H1 (cell line): ENCODE measurements at regions not wholly inside any gene's neighbourhood (a gene's known extent, or its start where the extent isn't known, plus 50 kb on each side); places are given as distances from the start of the nearest gene placed in this dataset.

Experiments used
- CTCF ChIA-PET: fragments of 300-600 bp; sonication (Branson Sonifier 250); formaldehyde crosslinking; loops from one replicate; lab custom pipeline; 2021; ENCODE audit not compliant: partially characterized antibody; lab: Charles Lee
- POLR2A ChIA-PET: fragments of 300-600 bp; sonication (Branson Sonifier 250); formaldehyde crosslinking; loops from one replicate; lab custom pipeline; 2021; ENCODE audit warnings: inconsistent platforms; ENCODE audit not compliant: partially characterized antibody; lab: Charles Lee
- DNase-seq, 2 experiments: peaks; one replicate each; pipeline versions ENCODE4 v3.0.0 to v3.0.0-alpha.2; 2010 to 2022; ENCODE audit warnings: low spot score in 2 of 2, low read depth in 1 of 2, mixed read lengths in 1 of 2
- FAIRE-seq: peaks from 2 replicates; lab custom pipeline; 2011; peaks lifted over from hg19 to GRCh38; lab: Jason Lieb, UNC
- H2AFZ ChIP-seq: 2 replicates; pipeline ENCODE4 v1.8.1; 2012; ENCODE audit warnings: low read length, inconsistent platforms
- H2AK5ac ChIP-seq: 2 replicates; pipeline ENCODE4 v1.6.1; 2013; ENCODE audit warnings: low read depth, low read length
- H2BK120ac ChIP-seq: replicated peaks from 2 replicates; pipeline ENCODE3; 2013; ENCODE audit warnings: low read depth, low read length, inconsistent platforms
- H2BK12ac ChIP-seq: 2 replicates; pipeline ENCODE4 v1.6.1; 2013; ENCODE audit warnings: low read depth, low read length
- H2BK15ac ChIP-seq: 2 replicates; pipeline ENCODE4 v1.6.1; 2013; ENCODE audit warnings: low read length
- H2BK20ac ChIP-seq: 2 replicates; pipeline ENCODE4 v1.6.1; 2013; ENCODE audit warnings: low read length
- H2BK5ac ChIP-seq: 2 replicates; pipeline ENCODE4 v1.6.1; 2013; ENCODE audit warnings: low read depth, low read length
- H3K14ac ChIP-seq: 2 replicates; pipeline ENCODE4 v1.6.1; 2013; ENCODE audit warnings: inconsistent platforms; ENCODE audit not compliant: insufficient read length
- H3K18ac ChIP-seq: 2 replicates; pipeline ENCODE4 v1.6.1; 2013; ENCODE audit warnings: low read length; ENCODE audit errors: extremely low read depth
- H3K23ac ChIP-seq: 2 replicates; pipeline ENCODE4 v1.6.1; 2013; ENCODE audit warnings: inconsistent platforms; ENCODE audit not compliant: insufficient read length
- H3K23me2 ChIP-seq: 2 replicates; pipeline ENCODE4 v1.6.1; 2013; ENCODE audit warnings: low read depth, low read length
- H3K27ac ChIP-seq: 2 replicates; pipeline ENCODE4 v1.6.1; 2011; ENCODE audit warnings: low read depth, low read length, inconsistent platforms
- H3K27me3 ChIP-seq, 4 experiments: replicated peaks in 1 of 4; 1 replicate in 1 of 4; 2 replicates in 3 of 4; pipeline versions ENCODE4 v1.6.1 to v1.8.1; 2011 to 2013; ENCODE audit warnings: low read length in 3 of 4, mild to moderate bottlenecking in 3 of 4, inconsistent platforms in 2 of 4, mixed read lengths in 2 of 4, moderate library complexity in 1 of 4; ENCODE audit not compliant: control insufficient read depth in 3 of 4, insufficient read depth in 3 of 4; ENCODE audit errors: extremely low read depth in 1 of 4
- H3K36me3 ChIP-seq, 4 experiments: 2 replicates each; pipeline versions ENCODE4 v1.6.1 to v1.8.1; 2011 to 2013; ENCODE audit warnings: mild to moderate bottlenecking in 4 of 4, low read length in 3 of 4, moderate library complexity in 2 of 4, control low read depth in 1 of 4, inconsistent platforms in 1 of 4; ENCODE audit not compliant: insufficient read depth in 4 of 4, control insufficient read depth in 2 of 4
- H3K4ac ChIP-seq: replicated peaks from 2 replicates; pipeline ENCODE3; 2013; ENCODE audit warnings: low read length, low read depth, mixed read lengths, inconsistent platforms; ENCODE audit not compliant: insufficient read length
- H3K4me1 ChIP-seq, 4 experiments: replicated peaks in 1 of 4; 1 replicate in 1 of 4; 2 replicates in 3 of 4; pipeline versions ENCODE4 v1.6.1 to v1.8.1; 2011 to 2013; ENCODE audit warnings: low read length in 3 of 4, inconsistent platforms in 2 of 4, mixed read lengths in 1 of 4; ENCODE audit not compliant: insufficient read depth in 4 of 4, control insufficient read depth in 3 of 4
- H3K4me2 ChIP-seq, 2 experiments: 2 replicates each; pipeline versions ENCODE4 v1.6.1 to v1.8.1; 2011 to 2013; ENCODE audit warnings: low read depth in 2 of 2, low read length in 2 of 2, control low read depth in 1 of 2, inconsistent platforms in 1 of 2, mild to moderate bottlenecking in 1 of 2; ENCODE audit not compliant: insufficient read depth in 1 of 2
- H3K4me3 ChIP-seq, 4 experiments: fragments of 200-600, 300-600 bp in 1 of 4; sonication (generic), shearing (Covaris generic), sonication (Bioruptor Twin) in 1 of 4; 2 replicates each; pipeline versions ENCODE4 v1.5.1 to v1.8.1; 2011 to 2016; ENCODE audit warnings: low read length in 4 of 4, low read depth in 3 of 4, control low read depth in 2 of 4, inconsistent platforms in 2 of 4, mild to moderate bottlenecking in 2 of 4, mixed read lengths in 1 of 4, moderate library complexity in 1 of 4; ENCODE audit not compliant: insufficient read depth in 2 of 4; ENCODE audit errors: extremely low read depth in 1 of 4
- H3K56ac ChIP-seq: replicated peaks from 2 replicates; pipeline ENCODE3; 2013; ENCODE audit warnings: low read depth, mild to moderate bottlenecking, mixed read lengths, low read length, inconsistent platforms; ENCODE audit not compliant: insufficient read length
- H3K79me1 ChIP-seq: 2 replicates; pipeline ENCODE4 v1.6.1; 2013; ENCODE audit warnings: low read depth, low read length, control low read depth
- H3K79me2 ChIP-seq, 2 experiments: 2 replicates each; pipeline versions ENCODE4 v1.6.1 to v1.8.1; 2012 to 2013; ENCODE audit warnings: low read length in 2 of 2, mild to moderate bottlenecking in 2 of 2, inconsistent platforms in 1 of 2; ENCODE audit not compliant: insufficient read depth in 2 of 2, control insufficient read depth in 1 of 2
- H3K9ac ChIP-seq, 4 experiments: replicated peaks in 1 of 4; 1 replicate in 1 of 4; 2 replicates in 3 of 4; pipeline versions ENCODE4 v1.6.1 to v1.8.1; 2011 to 2013; ENCODE audit warnings: low read depth in 3 of 4, low read length in 3 of 4, control low read depth in 2 of 4, mild to moderate bottlenecking in 2 of 4, moderate library complexity in 2 of 4, inconsistent platforms in 1 of 4; ENCODE audit errors: extremely low read depth in 1 of 4
- H3K9me3 ChIP-seq, 2 experiments: 2 replicates each; pipeline versions ENCODE4 v1.6.1 to v1.8.1; 2012 to 2013; ENCODE audit warnings: mild to moderate bottlenecking in 2 of 2, moderate library complexity in 2 of 2, control low read depth in 1 of 2, inconsistent platforms in 1 of 2, low read depth in 1 of 2, low read length in 1 of 2, mixed read lengths in 1 of 2; ENCODE audit not compliant: insufficient read depth in 2 of 2
- H4K20me1 ChIP-seq, 2 experiments: replicated peaks in 1 of 2; 2 replicates each; pipeline versions ENCODE3 to v1.8.1; 2011 to 2013; ENCODE audit warnings: inconsistent platforms in 2 of 2, low read length in 2 of 2, mild to moderate bottlenecking in 1 of 2; ENCODE audit not compliant: insufficient read depth in 2 of 2, control insufficient read depth in 1 of 2
- H4K5ac ChIP-seq: 2 replicates; pipeline ENCODE4 v1.6.1; 2013; ENCODE audit warnings: low read length, low read depth, mixed read lengths, inconsistent platforms; ENCODE audit not compliant: insufficient read length
- H4K8ac ChIP-seq: 2 replicates; pipeline ENCODE4 v1.8.0; 2013; ENCODE audit warnings: mild to moderate bottlenecking, moderate library complexity, low read length, inconsistent platforms; ENCODE audit not compliant: insufficient read depth; ENCODE audit errors: extremely low read depth
- H4K91ac ChIP-seq: replicated peaks from 2 replicates; pipeline ENCODE3; 2013; ENCODE audit warnings: low read length, mixed read lengths, inconsistent platforms; ENCODE audit not compliant: insufficient read length
- CTBP2 ChIP-seq: IDR thresholded peaks from 2 replicates; pipeline ENCODE4 v1.7.0; 2011; ENCODE audit warnings: borderline replicate concordance, mild to moderate bottlenecking, moderate library complexity, mixed read lengths, low read length; ENCODE audit not compliant: insufficient read depth, insufficient read length
- EZH2 ChIP-seq: fragments of 200-600 bp; sonication (generic); IDR thresholded peaks from 2 replicates; pipeline ENCODE4 v1.7.1; 2012; ENCODE audit warnings: low read depth, mild to moderate bottlenecking, moderate library complexity, low read length, inconsistent platforms; ENCODE audit not compliant: severe bottlenecking
- GABPA ChIP-seq: IDR thresholded peaks from 2 replicates; pipeline ENCODE4 v1.6.1; 2011; ENCODE audit warnings: mild to moderate bottlenecking, low read length, moderate library complexity, borderline replicate concordance; ENCODE audit not compliant: insufficient read depth
- ZNF274 ChIP-seq: IDR thresholded peaks from 2 replicates; pipeline ENCODE4 v1.7.0; 2012; ENCODE audit warnings: low read length, borderline replicate concordance; ENCODE audit errors: extremely low read depth
- WGBS, 2 experiments: shearing (Covaris generic) in 1 of 2; methylation state at CpG; one replicate each; pipeline versions ENCODE4 v1.1.6 to v1.1.7; 2013 to 2015; ENCODE audit warnings: low lambda C conversion rate in 2 of 2, mixed read lengths in 2 of 2, inconsistent platforms in 1 of 2, low coverage in 1 of 2, missing lambda C conversion rate in 1 of 2; ENCODE audit not compliant: insufficient replicate concordance in 2 of 2, insufficient coverage in 1 of 2, insufficient read length in 1 of 2; ENCODE audit errors: extremely low coverage in 1 of 2, missing lambda C conversion rate in 1 of 2; 5-methylcytosine and 5-hydroxymethylcytosine counted together

- Histone ChIP-seq H3K27me3 (no peaks in the 10 kb centered on the region), H3K4me1 (no peaks in the 10 kb centered on the region), H4K91ac (no peak overlapping the region), H3K4me3 (no peak overlapping the region), H2BK20ac (no peak overlapping the region), H2BK12ac (no peak overlapping the region), H3K79me1 (no peaks in the 10 kb centered on the region), H4K8ac (no peak overlapping the region), H3K18ac (no peak overlapping the region), H3K27ac (no peak overlapping the region), H3K23ac (no peak overlapping the region), H2AFZ (no peak overlapping the region), H3K4me2 (no peak overlapping the region), H3K14ac (no peak overlapping the region), H3K9ac (no peak overlapping the region), H3K56ac (no peak overlapping the region), H3K23me2 (no peaks in the 10 kb centered on the region), H3K4ac (no peak overlapping the region), H3K79me2 (no peaks in the 10 kb centered on the region), H2AK5ac (no peak overlapping the region), H2BK15ac (no peak overlapping the region), H2BK5ac (no peak overlapping the region), H2BK120ac (no peak overlapping the region), H4K20me1 (no peaks in the 10 kb centered on the region), H3K36me3 (no peaks in the 10 kb centered on the region), H3K9me3 (no peaks in the 10 kb centered on the region), H4K5ac (no peak overlapping the region)
- POLR2A ChIA-PET: interaction anchor here (0.6 kb wide), 1 partner anchor 75 kb away, joined by 3 read pairs; no protein-coding TSS in a partner anchor
- 83% methylated on average over 5 of the region's 6 CpGs; no CpG with 5 or more reads in 1 of the 2 experiments for WGBS, 2 experiments
- no peak for TF ChIP-seq CTBP2
- no peak for TF ChIP-seq ZNF274
- no peak for TF ChIP-seq GABPA
- TF ChIP-seq EZH2: no peak
- CTCF ChIA-PET: interaction anchor here (0.6 to 4.0 kb wide), 6 partner anchors 8 to 329 kb away, joined by 4 to 13 read pairs (median 6); no protein-coding TSS in a partner anchor
- no peak for FAIRE-seq
- no peak for DNase-seq
These were observed 546.7 kb downstream of the PTPRU start for GRCh38 chr1:29782846-29783507.
